ENCODE measurements at regions not wholly inside any gene's neighbourhood (a gene's known extent, or its start where the extent isn't known, plus 50 kb on each side); places are given as distances from the start of the nearest gene placed in this dataset.
"Not testable (repeated sequence)": the region's sequence is repeated elsewhere in the genome, so short reads cannot be mapped to it uniquely, and the experiment has no call there.

DNA sequence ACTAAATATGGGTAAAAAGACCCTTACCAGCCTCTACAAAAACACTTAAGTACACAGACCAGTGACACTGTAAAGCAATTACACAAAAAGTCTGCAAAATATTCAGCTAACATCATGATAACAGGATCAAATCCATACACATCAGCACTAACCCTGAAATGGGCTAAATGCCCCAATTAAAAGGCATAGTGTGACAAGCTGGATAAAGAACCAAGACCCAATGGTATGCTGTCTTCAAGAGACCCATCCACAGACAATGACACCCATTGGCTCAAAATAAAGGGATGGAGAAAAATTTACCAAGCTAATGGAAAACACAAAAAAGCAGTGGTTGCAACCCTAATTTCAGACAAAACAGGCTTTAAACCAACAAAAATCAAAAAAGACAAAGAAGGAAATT is 221.0 kb upstream of the ISL1 start:
- DNase-seq (ENCODE audit: low read depth, low spot score): no peak

- DNase-seq (ENCODE audit: low read depth, low spot score): not testable (repeated sequence)
Observed at GRCh38 chr5:51165621-51166020, 217.6 kb upstream of the ISL1 start.

GRCh38 chr5:51172903-51173626 is 210.2 kb upstream of the ISL1 start:
- DNase-seq (ENCODE audit: low read depth, low spot score): peak; percentile 27

GRCh38 chr5:51181208-51181894 is 201.9 kb upstream of the ISL1 start:
- no peak for DNase-seq (ENCODE audit: low read depth, low spot score)

DNA sequence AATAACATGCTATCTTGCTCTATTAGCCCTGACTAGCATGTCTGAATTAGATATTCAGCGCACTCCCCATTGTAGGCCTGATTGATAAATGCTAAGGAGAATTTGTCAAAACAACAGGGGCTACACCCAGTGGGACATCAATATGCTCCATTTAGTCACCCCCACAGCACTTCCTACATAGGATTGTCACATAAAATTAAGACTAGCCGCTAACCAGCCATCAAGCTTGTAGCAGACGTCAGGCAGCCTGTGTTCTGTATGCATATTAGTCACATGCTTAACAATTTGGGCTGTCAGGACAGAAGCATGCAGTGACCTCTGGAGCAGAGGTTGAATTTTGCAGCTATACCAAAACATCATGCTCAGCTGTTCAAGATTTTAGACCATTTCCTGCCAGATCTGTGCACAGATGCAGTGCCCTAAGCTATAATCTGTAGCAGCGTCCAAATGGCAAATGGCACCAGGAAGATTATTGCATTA is 197.4 kb upstream of the ISL1 start:
- DNase-seq (ENCODE audit: low read depth, low spot score): no peak

DNA sequence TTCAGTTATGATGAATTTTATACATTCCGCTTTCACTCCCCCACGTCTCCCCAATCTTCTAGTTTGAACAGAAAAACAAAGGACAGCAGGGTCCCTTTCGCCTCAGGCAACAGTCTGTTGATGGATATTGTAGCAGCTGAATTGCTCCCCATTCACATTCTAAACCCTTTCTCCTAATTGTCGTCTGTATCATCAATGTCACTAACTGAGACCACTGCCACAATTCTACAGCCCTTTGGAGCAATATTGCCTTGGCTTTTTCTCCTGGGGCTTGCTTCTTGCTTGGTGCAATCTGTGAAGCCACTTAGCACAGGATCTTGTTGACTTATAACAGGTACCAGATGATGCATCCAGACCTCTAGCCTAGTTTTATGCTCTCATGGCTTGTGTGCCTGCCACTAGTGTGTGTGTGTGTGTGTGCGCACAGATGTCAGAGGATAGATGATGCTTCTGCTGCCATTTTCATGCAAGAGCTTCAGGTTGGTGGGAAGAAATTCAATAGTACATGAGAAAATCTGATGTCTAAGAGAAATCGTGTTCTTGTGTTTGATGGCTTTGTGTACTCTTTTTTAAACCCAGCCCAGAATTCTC is 195.2 kb upstream of the ISL1 start:
- DNase-seq (ENCODE audit: low read depth, low spot score): peak; percentile 68

DNA sequence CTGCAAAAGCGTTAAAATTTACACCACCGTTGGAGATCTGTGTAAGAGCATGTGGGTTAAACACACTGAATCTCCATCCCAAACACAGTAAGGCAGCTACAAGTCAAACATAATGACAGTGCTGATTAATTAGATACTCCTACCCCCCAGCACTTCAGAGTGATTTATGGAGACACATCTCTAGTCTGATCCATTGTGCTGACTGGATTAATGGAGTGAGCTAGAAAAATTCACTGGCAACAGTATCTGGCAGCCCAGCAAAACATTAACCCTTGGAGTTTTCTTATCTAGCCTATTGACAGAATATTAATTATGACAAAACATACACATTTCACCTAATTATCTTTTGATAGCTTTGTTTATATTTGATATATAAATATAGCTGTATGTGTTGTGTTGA is 188.6 kb upstream of the ISL1 start:
- DNase-seq (ENCODE audit: low read depth, low spot score): no peak

GRCh38 chr5:51201024-51201423 is 182.2 kb upstream of the ISL1 start:
- no peak for DNase-seq (ENCODE audit: low read depth, low spot score)

DNA sequence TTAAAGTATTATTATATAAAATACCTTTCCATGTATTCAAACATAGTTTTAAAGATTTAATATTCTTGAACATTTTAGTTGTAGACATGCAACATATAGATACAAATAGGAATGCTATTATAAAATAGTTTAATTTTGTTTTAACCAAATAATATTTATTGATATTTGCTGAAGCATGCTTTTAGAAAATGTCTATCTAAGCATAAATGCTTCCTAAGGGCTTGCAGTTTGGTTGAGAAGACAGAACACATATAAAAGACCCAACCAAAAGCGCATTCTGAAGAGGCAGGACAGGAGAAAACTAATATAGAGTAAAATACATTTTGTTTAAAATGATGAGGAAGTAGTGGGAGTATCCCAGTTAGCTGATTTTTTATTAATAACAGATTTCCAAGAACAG is 181.5 kb upstream of the ISL1 start:
- DNase-seq (ENCODE audit: low read depth, low spot score): no peak

GRCh38 chr5:51202161-51202560 is 181.1 kb upstream of the ISL1 start:
- no peak for DNase-seq (ENCODE audit: low read depth, low spot score)

DNA sequence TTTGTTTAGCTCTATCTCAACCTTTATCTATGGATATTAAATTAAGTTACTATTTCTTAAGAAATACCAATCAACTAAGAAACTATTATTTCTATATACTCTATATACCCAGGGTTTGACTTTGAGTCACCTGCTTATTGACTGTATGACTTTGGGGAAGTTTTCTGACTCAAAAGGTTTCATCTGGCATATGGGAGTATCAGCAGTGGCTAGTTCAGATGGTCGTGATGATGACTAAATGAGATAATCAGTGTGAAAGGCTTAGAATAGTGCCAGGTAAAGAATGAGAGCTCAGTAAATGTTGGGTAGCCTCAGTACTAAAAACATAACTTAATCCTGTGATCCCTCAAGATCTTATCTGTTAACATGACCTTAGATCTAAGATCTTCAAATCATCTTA is 179.7 kb upstream of the ISL1 start:
- no peak for DNase-seq (ENCODE audit: low read depth, low spot score)

GRCh38 chr5:51208296-51208695 is 175.0 kb upstream of the ISL1 start:
- DNase-seq (ENCODE audit: low read depth, low spot score): no peak

DNA sequence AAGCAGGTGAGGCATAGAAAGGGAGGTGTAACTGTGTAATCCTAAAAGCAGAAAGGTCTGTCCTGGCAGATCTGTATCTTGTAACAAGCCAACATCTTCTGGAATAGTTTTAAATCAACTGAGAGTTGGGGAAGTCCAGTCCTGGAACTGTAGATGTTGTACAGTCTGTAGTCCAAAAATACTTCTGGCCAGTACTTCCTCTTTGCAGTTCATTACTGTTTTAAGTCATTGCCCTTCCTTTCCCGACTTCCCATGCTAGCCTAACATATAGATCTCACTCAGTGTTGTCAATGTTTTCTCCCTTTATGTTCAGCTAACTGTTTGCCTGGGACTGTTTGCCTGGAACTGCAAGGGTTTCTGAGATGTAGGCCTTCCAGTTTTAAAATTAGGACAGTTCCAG is 168.5 kb upstream of the ISL1 start:
- DNase-seq (ENCODE audit: low read depth, low spot score): no peak

DNA sequence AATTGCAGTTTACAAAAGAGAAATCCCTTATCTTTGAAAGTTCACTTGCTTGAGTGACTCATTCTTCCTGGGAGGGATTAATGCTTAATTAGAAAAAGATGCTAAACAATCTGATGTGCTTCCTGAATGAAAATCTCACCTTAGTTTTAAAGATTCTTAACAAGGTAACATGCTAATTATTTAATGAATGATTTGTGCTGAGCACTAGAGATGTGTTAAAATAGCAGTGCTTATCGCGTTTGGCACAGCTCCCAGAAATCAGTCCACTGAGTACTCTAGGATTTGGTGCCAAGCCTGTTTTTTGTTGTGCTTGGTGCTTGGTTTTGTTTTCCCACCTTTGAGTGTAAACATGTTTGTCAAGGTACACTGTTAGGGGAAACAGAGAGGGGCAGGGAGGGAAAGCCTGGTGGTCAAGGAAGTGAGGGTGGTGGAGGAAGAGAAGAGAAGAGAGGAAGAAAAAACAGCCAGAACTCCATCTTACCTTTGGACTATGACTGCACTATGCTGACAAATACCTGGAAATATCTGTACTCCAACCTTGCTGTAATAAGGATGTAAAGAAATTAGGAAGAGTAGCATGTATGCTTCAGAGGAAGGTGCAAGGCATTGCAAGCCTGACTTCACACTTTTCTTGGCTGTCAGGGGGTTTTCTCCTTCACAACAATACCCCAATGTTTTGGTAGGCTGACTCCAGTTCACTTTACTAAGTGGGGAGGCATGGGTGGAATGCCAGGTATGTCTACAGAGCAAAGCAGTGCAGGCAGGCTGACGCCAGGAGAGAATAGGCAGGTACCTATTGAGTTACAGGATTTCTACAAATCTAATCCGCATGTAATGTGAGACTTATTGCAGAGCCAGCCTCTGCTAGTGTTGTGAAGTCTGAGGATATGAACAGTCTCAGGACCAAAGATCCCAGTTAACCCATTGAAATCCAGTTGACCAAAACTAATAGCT is 157.2 kb upstream of the ISL1 start:
- peak; percentile 79 for DNase-seq (ENCODE audit: low read depth, low spot score)

GRCh38 chr5:51227963-51228470 is 155.2 kb upstream of the ISL1 start:
- peak; percentile 27 for DNase-seq (ENCODE audit: low read depth, low spot score)

DNA sequence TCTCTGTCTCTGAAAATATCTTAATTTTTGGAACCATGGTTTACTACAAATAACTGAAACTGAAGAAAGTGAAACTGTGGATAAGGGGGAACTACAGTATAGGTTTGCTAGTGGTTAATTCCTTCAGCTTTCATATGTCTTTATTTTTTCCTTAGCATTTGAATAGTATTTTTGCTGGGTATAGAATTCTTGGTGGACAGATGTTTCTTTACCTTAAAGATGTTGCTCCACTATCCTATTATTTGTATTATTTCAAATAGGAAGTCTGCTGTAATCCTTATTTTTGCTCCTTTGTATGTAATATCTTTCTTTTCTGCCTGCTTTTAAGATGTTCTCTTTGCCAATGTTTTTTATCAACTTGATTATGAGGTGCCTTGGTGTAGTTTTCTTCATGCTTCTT is 152.9 kb upstream of the ISL1 start:
- no peak for DNase-seq (ENCODE audit: low read depth, low spot score)

DNA sequence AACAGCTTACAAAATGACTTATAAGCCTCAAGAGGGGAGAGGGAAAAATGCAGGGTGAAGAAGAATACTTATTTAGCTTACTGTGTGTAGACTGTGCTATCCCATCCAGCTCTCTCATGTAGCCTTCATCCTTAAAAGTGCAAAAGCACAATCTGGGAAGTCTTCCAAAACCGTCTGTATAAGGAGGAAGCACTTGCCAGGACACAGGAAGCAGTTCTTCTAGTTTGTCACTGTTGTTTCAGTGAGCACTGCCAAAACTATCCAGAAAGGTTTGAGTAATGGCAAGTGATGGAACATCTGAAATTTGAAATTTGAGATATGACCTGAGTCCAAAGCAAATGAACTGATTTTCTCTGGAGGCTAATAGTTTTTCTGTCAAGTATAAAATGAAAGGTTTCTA is 140.8 kb upstream of the ISL1 start:
- no peak for DNase-seq (ENCODE audit: low read depth, low spot score)

- peak; percentile 26 for DNase-seq (ENCODE audit: low read depth, low spot score)
Observed at GRCh38 chr5:51250957-51251356, 132.3 kb upstream of the ISL1 start.

GRCh38 chr5:51271261-51271660 is 112.0 kb upstream of the ISL1 start:
- DNase-seq (ENCODE audit: low read depth, low spot score): no peak

DNA sequence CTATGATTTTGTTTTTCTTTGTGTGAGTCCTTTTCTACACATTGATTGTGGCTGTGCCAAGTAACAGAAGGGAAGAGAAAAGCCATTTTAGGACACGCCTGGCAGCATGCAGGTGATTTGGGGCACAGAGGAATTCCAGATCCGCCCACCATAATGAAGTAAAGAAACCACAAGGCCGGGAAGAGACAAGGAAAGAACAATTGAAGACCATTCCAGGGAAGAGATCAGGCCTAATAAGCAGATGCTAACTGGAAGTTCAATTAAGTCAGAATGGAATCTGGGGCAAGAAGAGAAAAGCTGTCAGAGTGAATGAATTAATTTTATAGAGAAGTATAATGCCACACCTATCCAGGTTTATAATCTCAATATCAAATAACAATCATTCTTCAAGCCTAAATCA is 110.2 kb upstream of the ISL1 start:
- peak; percentile 3 for DNase-seq (ENCODE audit: low read depth, low spot score)

DNA sequence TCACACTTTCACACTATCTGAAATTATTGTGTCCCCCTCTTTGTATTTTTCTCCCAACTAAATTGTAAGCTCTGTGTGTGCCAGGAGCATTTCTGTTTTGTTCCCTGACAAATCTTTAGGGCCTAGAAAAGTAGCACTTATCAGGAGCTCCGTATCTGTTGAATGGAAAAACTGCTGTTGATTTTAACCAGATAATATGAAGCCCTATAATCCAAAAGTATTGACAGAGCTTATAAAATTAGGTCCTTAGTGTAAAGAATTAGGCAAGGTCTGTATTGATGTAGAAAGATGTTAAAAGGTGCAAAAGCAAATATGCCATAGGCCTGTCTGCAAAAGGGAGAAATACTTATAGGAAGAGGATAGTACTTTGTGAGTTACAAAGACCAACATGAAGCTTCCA is 109.4 kb upstream of the ISL1 start:
- no peak for DNase-seq (ENCODE audit: low read depth, low spot score)

GRCh38 chr5:51275428-51275827 is 107.8 kb upstream of the ISL1 start:
- DNase-seq (ENCODE audit: low read depth, low spot score): no peak
